Peyer's patch (tissue), 4 donors: ENCODE measurements at regions not wholly inside any gene's neighbourhood (a gene's known extent, or its start where the extent isn't known, plus 50 kb on each side); places are given as distances from the start of the nearest gene placed in this dataset.

Experiments used
- DNase-seq, 3 donors: peaks; one replicate each; pipeline ENCODE4 v3.0.0-alpha.2; 2017 to 2019
- H3K27ac ChIP-seq, 4 donors: fragments of 200-600 bp; sonication (generic); one replicate each; pipeline ENCODE4 v1.5.1; 2016 to 2019
- H3K27me3 ChIP-seq, 2 donors: fragments of 200-600 bp; sonication (generic); one replicate each; pipeline ENCODE4 v1.5.1; 2019
- H3K36me3 ChIP-seq, 3 donors: fragments of 200-600 bp; sonication (generic); one replicate each; pipeline ENCODE4 v1.5.1; 2016 to 2019
- H3K4me1 ChIP-seq, 4 donors: fragments of 200-600 bp; sonication (generic); one replicate each; pipeline ENCODE4 v1.5.1; 2016 to 2019
- H3K4me3 ChIP-seq, 4 donors: fragments of 200-600 bp; sonication (generic); 1 replicate in 3 of 4; 2 replicates in 1 of 4; pipeline ENCODE4 v1.5.1; 2016 to 2019; ENCODE audit warnings: mild to moderate bottlenecking in 1 of 4
- H3K9me3 ChIP-seq, 4 donors: fragments of 200-600 bp; sonication (generic); one replicate each; pipeline ENCODE4 v1.5.1; 2016 to 2019; ENCODE audit warnings: mild to moderate bottlenecking in 1 of 4
- POLR2A ChIP-seq, 2 donors: fragments of 450-650 bp; IDR thresholded peaks; one replicate each; pipeline ENCODE4 v1.5.1; 2017; ENCODE audit warnings: antibody characterized with exemption in 2 of 2, mild to moderate bottlenecking in 2 of 2, moderate library complexity in 2 of 2
- TF ChIP-seq, protein P1 (sequence below), 6 experiments: fragments of 450-650 bp in 4 of 6; fragments of 200-600 bp in 2 of 6; sonication (generic) in 1 of 6; IDR thresholded peaks; one replicate each; pipeline ENCODE4 v1.5.1; 2017 to 2019; ENCODE audit warnings: antibody characterized with exemption in 6 of 6, mild to moderate bottlenecking in 3 of 6, moderate library complexity in 1 of 6

DNA sequence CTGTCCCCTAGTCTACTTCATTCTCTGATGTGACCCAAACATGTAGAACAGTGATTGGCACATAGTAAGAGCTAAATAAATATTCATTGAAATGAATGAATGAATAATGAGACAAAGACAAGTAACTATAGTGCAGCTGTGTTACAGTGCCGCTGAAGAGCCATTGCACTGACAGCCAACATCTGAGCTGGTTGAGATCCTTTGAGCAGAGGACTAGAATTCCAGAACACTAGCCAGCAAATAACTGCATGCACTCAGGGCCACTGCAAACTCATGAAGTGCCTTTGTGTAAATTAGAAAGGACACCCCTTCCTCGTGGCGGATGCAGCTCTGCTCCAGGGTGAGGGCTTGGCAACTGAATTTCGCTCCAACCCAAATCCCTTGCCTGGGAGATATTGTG lies 230.3 kb upstream of the CDYL start:
- Histone ChIP-seq H3K36me3 (no peaks in the 10 kb centered on the region), H3K4me1 (no peaks in the 10 kb centered on the region), H3K27ac (no peak overlapping the region), H3K27me3 (no peaks in the 10 kb centered on the region), H3K4me3 (no peak overlapping the region), H3K9me3 (no peaks in the 10 kb centered on the region)
- no peak for TF ChIP-seq POLR2A (IDR thresholded peaks at IDR 0.05)
- TF ChIP-seq, protein P1, sequence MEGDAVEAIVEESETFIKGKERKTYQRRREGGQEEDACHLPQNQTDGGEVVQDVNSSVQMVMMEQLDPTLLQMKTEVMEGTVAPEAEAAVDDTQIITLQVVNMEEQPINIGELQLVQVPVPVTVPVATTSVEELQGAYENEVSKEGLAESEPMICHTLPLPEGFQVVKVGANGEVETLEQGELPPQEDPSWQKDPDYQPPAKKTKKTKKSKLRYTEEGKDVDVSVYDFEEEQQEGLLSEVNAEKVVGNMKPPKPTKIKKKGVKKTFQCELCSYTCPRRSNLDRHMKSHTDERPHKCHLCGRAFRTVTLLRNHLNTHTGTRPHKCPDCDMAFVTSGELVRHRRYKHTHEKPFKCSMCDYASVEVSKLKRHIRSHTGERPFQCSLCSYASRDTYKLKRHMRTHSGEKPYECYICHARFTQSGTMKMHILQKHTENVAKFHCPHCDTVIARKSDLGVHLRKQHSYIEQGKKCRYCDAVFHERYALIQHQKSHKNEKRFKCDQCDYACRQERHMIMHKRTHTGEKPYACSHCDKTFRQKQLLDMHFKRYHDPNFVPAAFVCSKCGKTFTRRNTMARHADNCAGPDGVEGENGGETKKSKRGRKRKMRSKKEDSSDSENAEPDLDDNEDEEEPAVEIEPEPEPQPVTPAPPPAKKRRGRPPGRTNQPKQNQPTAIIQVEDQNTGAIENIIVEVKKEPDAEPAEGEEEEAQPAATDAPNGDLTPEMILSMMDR (IDR thresholded peaks at IDR 0.05): no peak
- DNase-seq: no peak

- Histone ChIP-seq H3K4me1 (no peaks in the 10 kb centered on the region), H3K4me3 (no peak overlapping the region), H3K27me3 (no peaks in the 10 kb centered on the region), H3K9me3 (no peaks in the 10 kb centered on the region), H3K36me3 (no peaks in the 10 kb centered on the region), H3K27ac (no peak overlapping the region)
- no peak for DNase-seq
- no peak for TF ChIP-seq POLR2A (IDR thresholded peaks at IDR 0.05)
- TF ChIP-seq, protein P1 (IDR thresholded peaks at IDR 0.05): no peak
Observed at GRCh38 chr6:4543596-4543995, 232.6 kb upstream of the CDYL start.

GRCh38 chr6:4533576-4533975 lies 242.6 kb upstream of the CDYL start:
- Histone ChIP-seq H3K9me3 (peaks cover 0 to 3% (median 0%) of the 10 kb centered on the region in 4 donors), H3K4me1 (no peaks in the 10 kb centered on the region), H3K27ac (no peak overlapping the region), H3K27me3 (no peaks in the 10 kb centered on the region), H3K4me3 (no peak overlapping the region), H3K36me3 (no peaks in the 10 kb centered on the region)
- TF ChIP-seq POLR2A (IDR thresholded peaks at IDR 0.05): no peak
- TF ChIP-seq, protein P1 (IDR thresholded peaks at IDR 0.05): no peak
- no peak for DNase-seq

DNA sequence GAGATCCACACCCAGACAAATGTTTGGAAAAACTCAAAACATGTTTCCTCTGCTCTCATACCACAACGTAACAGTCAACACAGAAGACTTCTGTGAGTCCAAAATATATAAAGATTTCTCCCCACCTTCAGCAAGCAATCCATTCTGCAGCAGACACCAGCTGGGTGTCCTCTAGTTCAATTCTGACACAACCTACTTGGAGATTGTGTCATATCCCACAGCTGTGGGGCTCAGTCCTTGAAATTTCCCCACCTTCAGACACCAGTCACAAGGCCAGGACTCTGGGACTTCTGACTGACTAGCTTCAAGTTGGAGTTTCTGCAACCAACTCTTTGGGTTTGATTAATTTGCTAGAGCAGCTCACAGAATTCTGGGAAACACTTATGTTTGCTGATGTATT lies 244.8 kb upstream of the CDYL start:
- DNase-seq: no peak
- TF ChIP-seq, protein P1 (IDR thresholded peaks at IDR 0.05): no peak
- no peaks in the 10 kb centered on the region for H3K27me3 ChIP-seq
- no peaks in the 10 kb centered on the region for H3K36me3 ChIP-seq
- H3K27ac ChIP-seq: no peak overlapping the region
- peaks cover 0 to 3% (median 0%) of the 10 kb centered on the region in 4 donors for H3K9me3 ChIP-seq
- no peaks in the 10 kb centered on the region for H3K4me1 ChIP-seq
- no peak overlapping the region for H3K4me3 ChIP-seq

DNA sequence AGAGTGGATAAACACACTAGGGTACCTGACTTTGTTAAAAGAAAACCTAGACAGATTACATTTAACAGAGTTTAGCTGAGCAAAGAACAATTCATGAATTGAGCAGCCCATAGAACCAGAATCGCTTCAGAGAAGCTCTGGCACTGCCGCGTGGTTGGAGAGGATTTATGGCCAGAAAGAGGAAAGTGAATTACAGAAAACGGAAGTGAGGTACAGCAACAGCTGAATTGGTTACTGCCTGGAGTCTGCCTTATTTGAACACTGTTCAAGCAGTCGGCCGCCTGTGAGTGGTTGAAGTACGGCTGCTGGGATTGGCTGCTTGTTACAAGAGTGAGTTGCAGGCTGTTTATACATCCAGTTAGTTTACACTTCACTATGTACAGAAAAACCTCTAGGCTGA lies 253.8 kb upstream of the CDYL start:
- no peak for DNase-seq
- Histone ChIP-seq H3K4me1 (no peaks in the 10 kb centered on the region), H3K9me3 (no peaks in the 10 kb centered on the region), H3K27me3 (no peaks in the 10 kb centered on the region), H3K36me3 (no peaks in the 10 kb centered on the region), H3K4me3 (no peak overlapping the region), H3K27ac (no peak overlapping the region)
- no peak for TF ChIP-seq POLR2A (IDR thresholded peaks at IDR 0.05)
- TF ChIP-seq, protein P1 (IDR thresholded peaks at IDR 0.05): no peak

DNA sequence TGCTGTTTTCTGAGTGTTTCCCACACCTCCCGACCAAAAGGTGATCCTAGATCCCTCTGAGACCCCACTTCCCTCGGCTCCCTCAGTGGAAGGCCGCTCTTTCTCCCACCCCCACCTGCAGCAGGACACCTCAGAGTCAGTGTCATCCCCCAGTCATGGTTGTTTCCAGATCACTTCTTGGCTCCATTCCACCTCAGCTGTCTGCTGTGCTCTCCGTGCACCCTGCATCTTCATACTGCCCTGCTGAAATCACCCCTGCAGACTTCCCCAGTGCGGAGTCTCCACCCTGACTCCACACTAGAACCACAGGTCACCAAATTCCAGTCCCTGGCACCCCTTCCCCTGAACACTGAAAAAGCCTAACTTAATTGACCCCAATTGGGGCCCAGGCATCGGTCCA lies 255.1 kb upstream of the CDYL start:
- Histone ChIP-seq H3K27ac (no peak overlapping the region), H3K4me1 (no peaks in the 10 kb centered on the region), H3K9me3 (no peaks in the 10 kb centered on the region), H3K27me3 (no peaks in the 10 kb centered on the region), H3K4me3 (no peak overlapping the region), H3K36me3 (no peaks in the 10 kb centered on the region)
- TF ChIP-seq POLR2A (IDR thresholded peaks at IDR 0.05): no peak
- TF ChIP-seq, protein P1 (IDR thresholded peaks at IDR 0.05): no peak
- DNase-seq: no peak
